ENCODE measurements at regions not wholly inside any gene's neighbourhood (a gene's known extent, or its start where the extent isn't known, plus 50 kb on each side); places are given as distances from the start of the nearest gene placed in this dataset.

DNA sequence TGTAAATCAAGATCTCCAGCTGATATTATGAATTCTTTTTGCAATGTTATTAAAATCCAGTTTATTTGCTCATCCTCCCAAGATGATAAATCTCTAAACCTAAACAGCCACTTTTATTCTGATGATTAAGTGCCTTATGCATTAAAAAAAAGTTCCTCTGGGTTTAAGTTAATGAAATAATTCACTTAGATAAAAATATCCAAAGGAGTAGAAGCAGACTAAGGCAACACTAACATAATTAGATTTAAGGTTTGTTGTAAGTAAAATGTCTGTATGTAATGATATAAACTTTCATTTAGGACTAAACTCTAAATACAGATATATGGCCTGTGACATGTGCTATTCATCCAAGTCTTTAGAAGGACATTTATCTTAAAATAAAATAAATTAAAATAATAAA, 457.2 kb downstream of the TENT5A start:
- POLR2A ChIA-PET = no interaction called here
- DNase-seq (ENCODE audit: low read depth in 1 of 2, low spot score in 1 of 2) = no peak
- H3K27ac ChIP-seq = no peak overlapping the region
- no peak for ATAC-seq
- no peak overlapping the region for H3K4me2 ChIP-seq
- TF ChIP-seq HOXB5 (CRISPR knock-in tag; IDR thresholded peaks at IDR 0.05) = no peak
- no peak for FAIRE-seq
- CTCF ChIA-PET = no interaction called here
- no peaks in the 10 kb centered on the region for H3K4me1 ChIP-seq
- H3K4me3 ChIP-seq = no peak overlapping the region
- no peaks in the 10 kb centered on the region for H3K9me3 ChIP-seq

GRCh38 chr6:81293896-81294295, 458.6 kb downstream of the TENT5A start:
- H3K4me1 ChIP-seq = no peaks in the 10 kb centered on the region
- no peak overlapping the region for H3K4me2 ChIP-seq
- no peak for TF ChIP-seq PHF8 (IDR thresholded peaks at IDR 0.05; ENCODE audit: borderline replicate concordance, low read depth)
- no peak for TF ChIP-seq MAZ (IDR thresholded peaks at IDR 0.05; ENCODE audit: borderline replicate concordance, low read depth, low read length)
- no peak for TF ChIP-seq EHMT2 (IDR thresholded peaks at IDR 0.05; ENCODE audit: low read depth)
- no peak for TF ChIP-seq ZSCAN20 (CRISPR knock-in tag; IDR thresholded peaks at IDR 0.05)
- TF ChIP-seq, protein P1, sequence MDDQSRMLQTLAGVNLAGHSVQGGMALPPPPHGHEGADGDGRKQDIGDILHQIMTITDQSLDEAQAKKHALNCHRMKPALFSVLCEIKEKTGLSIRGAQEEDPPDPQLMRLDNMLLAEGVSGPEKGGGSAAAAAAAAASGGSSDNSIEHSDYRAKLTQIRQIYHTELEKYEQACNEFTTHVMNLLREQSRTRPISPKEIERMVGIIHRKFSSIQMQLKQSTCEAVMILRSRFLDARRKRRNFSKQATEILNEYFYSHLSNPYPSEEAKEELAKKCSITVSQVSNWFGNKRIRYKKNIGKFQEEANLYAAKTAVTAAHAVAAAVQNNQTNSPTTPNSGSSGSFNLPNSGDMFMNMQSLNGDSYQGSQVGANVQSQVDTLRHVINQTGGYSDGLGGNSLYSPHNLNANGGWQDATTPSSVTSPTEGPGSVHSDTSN (IDR thresholded peaks at IDR 0.05) = no peak
- no peak for TF ChIP-seq CHD2 (IDR thresholded peaks at IDR 0.05; ENCODE audit: low read length, partially characterized antibody)
- TF ChIP-seq RAD21 (conservative IDR thresholded peaks at IDR 0.05 in 1 of 2, IDR thresholded peaks at IDR 0.05 in 1 of 2) = no peak
- no peak for TF ChIP-seq HOXB5 (CRISPR knock-in tag; IDR thresholded peaks at IDR 0.05)
- WGBS (ENCODE audit: missing lambda C conversion rate) = 18% methylated on average over 2 of the region's 2 CpGs
- POLR2A ChIA-PET = no interaction called here
- DNase-seq (ENCODE audit: low read depth in 1 of 2, low spot score in 1 of 2) = no peak
- no peak for FAIRE-seq
- CTCF ChIA-PET = no interaction called here
- no peak overlapping the region for H3K4me3 ChIP-seq
- H3K27ac ChIP-seq = no peak overlapping the region
- H3K9me3 ChIP-seq = no peaks in the 10 kb centered on the region
- ATAC-seq = no peak

DNA sequence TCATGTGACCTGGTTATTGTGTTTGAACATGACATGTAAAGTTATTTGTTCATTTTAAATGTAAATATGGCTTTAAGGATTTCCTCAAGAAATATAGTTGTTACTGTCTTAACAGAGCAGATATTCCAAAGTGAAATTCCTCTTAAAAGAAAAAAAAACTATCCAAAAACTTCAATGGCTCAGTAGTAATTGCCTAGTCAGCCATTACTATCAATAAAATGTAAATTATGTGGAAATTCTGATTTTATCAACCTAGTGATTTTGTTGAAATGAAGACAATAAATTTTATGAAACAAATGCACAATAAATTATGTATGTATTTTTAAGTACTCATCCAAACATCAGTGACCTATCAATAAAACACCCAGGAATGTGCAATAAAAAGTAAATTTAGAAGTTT, 463.3 kb downstream of the TENT5A start:
- no peak for TF ChIP-seq NR3C1 (IDR thresholded peaks at IDR 0.05)
- no peak for TF ChIP-seq RAD21 (conservative IDR thresholded peaks at IDR 0.05 in 1 of 2, IDR thresholded peaks at IDR 0.05 in 1 of 2)
- TF ChIP-seq ZFP36 (IDR thresholded peaks at IDR 0.05; ENCODE audit: borderline replicate concordance, partially characterized antibody) = no peak
- TF ChIP-seq CTCF (IDR thresholded peaks at IDR 0.05) = no peak
- TF ChIP-seq, protein P2, sequence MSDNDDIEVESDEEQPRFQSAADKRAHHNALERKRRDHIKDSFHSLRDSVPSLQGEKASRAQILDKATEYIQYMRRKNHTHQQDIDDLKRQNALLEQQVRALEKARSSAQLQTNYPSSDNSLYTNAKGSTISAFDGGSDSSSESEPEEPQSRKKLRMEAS (IDR thresholded peaks at IDR 0.05) = no peak
- no peak for TF ChIP-seq CHD2 (IDR thresholded peaks at IDR 0.05; ENCODE audit: low read length, partially characterized antibody)
- TF ChIP-seq, protein P3, sequence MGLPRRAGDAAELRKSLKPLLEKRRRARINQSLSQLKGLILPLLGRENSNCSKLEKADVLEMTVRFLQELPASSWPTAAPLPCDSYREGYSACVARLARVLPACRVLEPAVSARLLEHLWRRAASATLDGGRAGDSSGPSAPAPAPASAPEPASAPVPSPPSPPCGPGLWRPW (IDR thresholded peaks at IDR 0.05) = no peak
- TF ChIP-seq KDM1A (IDR thresholded peaks at IDR 0.05; ENCODE audit: low read depth) = no peak
- TF ChIP-seq, protein P4, sequence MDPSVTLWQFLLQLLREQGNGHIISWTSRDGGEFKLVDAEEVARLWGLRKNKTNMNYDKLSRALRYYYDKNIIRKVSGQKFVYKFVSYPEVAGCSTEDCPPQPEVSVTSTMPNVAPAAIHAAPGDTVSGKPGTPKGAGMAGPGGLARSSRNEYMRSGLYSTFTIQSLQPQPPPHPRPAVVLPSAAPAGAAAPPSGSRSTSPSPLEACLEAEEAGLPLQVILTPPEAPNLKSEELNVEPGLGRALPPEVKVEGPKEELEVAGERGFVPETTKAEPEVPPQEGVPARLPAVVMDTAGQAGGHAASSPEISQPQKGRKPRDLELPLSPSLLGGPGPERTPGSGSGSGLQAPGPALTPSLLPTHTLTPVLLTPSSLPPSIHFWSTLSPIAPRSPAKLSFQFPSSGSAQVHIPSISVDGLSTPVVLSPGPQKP (IDR thresholded peaks at IDR 0.05; ENCODE audit: low read depth, low read length) = no peak
- no peak for TF ChIP-seq USF2 (IDR thresholded peaks at IDR 0.05)
- TF ChIP-seq ZNF302 (CRISPR knock-in tag; IDR thresholded peaks at IDR 0.05) = no peak
- TF ChIP-seq ZSCAN20 (CRISPR knock-in tag; IDR thresholded peaks at IDR 0.05) = no peak
- Histone ChIP-seq H3K9me3 (no peaks in the 10 kb centered on the region), H3K4me2 (no peak overlapping the region), H3K4me1 (no peaks in the 10 kb centered on the region), H3K27ac (no peak overlapping the region), H3K4me3 (no peak overlapping the region)
- DNase-seq (ENCODE audit: low read depth in 1 of 2, low spot score in 1 of 2) (no peak), FAIRE-seq (no peak), ATAC-seq (no peak)
- POLR2A ChIA-PET = no interaction called here
- CTCF ChIA-PET = no interaction called here
